Mucosa of rectum (tissue), 2 donors: ENCODE measurements at regions not wholly inside any gene's neighbourhood (a gene's known extent, or its start where the extent isn't known, plus 50 kb on each side); places are given as distances from the start of the nearest gene placed in this dataset.
"Not testable (repeated sequence)": the region's sequence is repeated elsewhere in the genome, so short reads cannot be mapped to it uniquely, and the experiment has no call there.

Experiments
- H3K27ac ChIP-seq, 2 donors: one replicate each; pipeline ENCODE4 v1.7.0; 2013; ENCODE audit warnings: inconsistent platforms in 2 of 2, low read depth in 2 of 2, low read length in 2 of 2
- H3K27me3 ChIP-seq, 2 donors: one replicate each; pipeline ENCODE4 v1.7.0; 2013; ENCODE audit warnings: low read length in 2 of 2; ENCODE audit not compliant: control insufficient read depth in 2 of 2, insufficient read depth in 2 of 2
- H3K36me3 ChIP-seq, 2 donors: one replicate each; pipeline ENCODE4 v1.7.0; 2013; ENCODE audit warnings: low read length in 2 of 2; ENCODE audit not compliant: control insufficient read depth in 2 of 2, insufficient read depth in 2 of 2
- H3K4me1 ChIP-seq, 2 donors: one replicate each; pipeline ENCODE4 v1.7.0; 2013; ENCODE audit warnings: low read length in 2 of 2, mild to moderate bottlenecking in 1 of 2; ENCODE audit not compliant: control insufficient read depth in 2 of 2, insufficient read depth in 2 of 2
- H3K4me3 ChIP-seq, 2 donors: one replicate each; pipeline ENCODE4 v1.7.0; 2013; ENCODE audit warnings: low read length in 2 of 2
- H3K9ac ChIP-seq, 2 donors: one replicate each; pipeline ENCODE4 v1.7.0; 2013; ENCODE audit warnings: low read length in 2 of 2, low read depth in 1 of 2, mild to moderate bottlenecking in 1 of 2
- H3K9me3 ChIP-seq, 2 donors: one replicate each; pipeline ENCODE4 v1.7.0; 2013; ENCODE audit warnings: low read length in 2 of 2; ENCODE audit not compliant: control insufficient read depth in 2 of 2
- donor health status: healthy.
- donor health status: Normal muscosa, but diverticular disease.

DNA sequence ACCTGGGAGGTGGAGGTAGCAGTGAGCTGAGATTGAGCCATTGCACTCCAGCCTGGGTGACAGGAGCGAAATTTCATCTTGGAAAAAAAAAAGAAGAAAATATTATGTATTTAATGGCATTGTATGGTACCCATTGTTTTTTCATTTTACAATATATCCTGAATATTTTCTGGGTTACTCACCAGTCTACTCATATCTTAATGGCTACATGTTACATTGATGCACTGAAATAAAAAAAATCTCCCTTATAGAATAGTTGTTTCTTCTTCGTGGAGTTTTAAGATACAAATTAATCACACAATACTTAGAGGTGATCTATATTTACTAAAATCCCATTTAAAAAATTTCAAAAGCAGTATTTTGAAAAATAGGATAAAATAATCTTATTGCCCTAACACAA, 66.3 kb upstream of the XPO1 start:
- Histone ChIP-seq H3K27ac (no peak overlapping the region), H3K4me1 (no peaks in the 10 kb centered on the region), H3K36me3 (no peaks in the 10 kb centered on the region), H3K9me3 (no peaks in the 10 kb centered on the region), H3K27me3 (no peaks in the 10 kb centered on the region), H3K4me3 (no peak overlapping the region), H3K9ac (no peak overlapping the region)

DNA sequence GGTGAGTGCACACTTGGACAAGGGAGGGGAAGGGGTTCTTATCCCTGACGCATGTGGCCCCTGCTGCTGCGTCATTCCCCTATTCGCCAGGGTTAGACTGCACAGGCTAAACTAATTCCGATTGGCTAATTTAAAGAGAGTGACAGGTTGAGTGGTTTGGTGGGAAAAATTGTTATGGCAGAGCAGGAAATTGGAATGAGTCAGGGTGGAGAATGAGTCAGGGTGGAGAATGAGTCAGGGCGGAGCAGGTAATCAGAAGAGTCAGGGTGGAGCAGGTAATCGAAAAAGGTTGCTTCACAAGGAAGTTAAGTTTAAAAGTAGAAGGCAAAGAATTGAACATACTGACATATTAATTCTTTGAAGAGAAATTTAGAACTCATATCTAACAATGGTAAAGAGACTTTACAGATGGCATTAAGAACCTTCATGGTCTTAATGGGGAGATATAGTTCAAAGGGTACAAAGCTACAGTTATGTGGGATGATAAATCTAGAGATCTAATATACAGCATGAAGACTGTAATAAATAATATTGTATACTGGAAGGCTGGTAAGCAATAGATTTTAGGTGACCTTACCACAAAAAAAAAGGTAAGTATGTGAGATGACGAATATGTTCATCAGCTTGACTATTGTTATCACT, 60.5 kb upstream of the XPO1 start:
- H3K27me3 ChIP-seq, H3K4me3 ChIP-seq, H3K9me3 ChIP-seq, H3K4me1 ChIP-seq, H3K27ac ChIP-seq, H3K9ac ChIP-seq, H3K36me3 ChIP-seq: not testable (repeated sequence)

DNA sequence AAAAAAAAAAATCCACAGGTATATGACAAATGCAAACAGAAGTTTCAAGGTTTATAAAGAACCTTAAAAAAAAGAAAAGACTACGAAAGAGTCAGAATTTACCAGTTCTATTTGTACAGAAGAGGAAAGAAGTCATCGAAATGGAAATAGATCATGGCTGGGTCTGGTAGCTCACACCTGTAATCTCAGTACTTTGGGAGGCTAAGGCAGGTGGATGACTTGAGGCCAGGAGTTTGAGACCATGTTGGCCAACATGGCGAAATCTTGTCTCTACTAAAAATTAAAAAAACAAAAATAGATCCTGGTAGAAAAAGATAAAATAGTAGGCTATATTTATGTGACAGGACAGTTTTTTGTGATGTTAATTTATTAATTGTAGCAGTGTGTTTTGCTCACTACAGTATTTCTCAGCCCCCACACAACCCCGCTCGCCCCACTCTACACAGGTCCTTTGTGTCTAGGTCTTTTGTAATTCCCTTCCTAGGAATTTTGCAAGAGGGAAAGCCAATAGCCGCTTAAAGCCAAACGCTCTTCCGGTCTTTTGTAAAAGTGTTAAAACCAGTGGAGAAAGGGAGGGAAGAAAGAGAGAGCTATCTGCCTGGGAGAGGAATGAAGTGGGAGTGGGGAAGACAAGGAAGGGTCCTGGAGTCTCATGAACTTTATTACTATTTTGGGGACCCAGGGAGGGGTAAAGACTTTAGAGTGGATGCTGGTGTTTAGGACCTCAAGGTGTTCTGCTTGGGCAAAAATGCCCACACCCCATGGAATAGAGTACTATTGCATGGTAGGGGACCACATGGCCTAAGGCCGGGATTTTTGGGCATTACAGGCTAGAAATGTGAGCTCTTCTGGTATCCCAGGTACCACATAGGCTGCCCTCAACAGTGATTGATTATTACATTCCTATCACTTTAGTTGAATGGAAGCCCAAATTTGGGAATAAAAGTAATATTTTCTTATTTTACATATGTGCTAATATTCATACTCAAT, 59.4 kb upstream of the XPO1 start:
- Histone ChIP-seq H3K4me3 (no peak overlapping the region), H3K36me3 (no peaks in the 10 kb centered on the region), H3K4me1 (no peaks in the 10 kb centered on the region), H3K27me3 (no peaks in the 10 kb centered on the region), H3K27ac (no peak overlapping the region), H3K9ac (no peak overlapping the region), H3K9me3 (no peaks in the 10 kb centered on the region)

DNA sequence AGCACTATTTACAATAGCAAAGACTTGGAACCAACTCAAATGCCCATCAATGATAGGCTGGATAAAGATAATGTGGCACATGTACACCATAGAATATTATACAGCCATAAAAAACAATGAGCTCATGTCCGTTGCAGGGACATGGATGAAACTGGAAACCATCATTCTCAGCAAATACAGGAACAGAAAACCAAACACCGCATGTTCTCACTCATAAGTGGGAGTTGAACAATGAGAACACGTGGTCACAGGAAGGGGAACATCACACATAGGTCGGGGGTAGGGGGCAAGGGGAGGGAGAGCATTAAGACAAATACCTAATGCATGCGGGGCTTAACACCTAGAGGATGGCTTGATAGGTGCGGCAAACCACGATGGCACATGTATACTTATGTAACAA, 56.0 kb upstream of the XPO1 start:
- not testable (repeated sequence) for H3K4me3 ChIP-seq, H3K27me3 ChIP-seq, H3K36me3 ChIP-seq, H3K4me1 ChIP-seq, H3K27ac ChIP-seq, H3K9me3 ChIP-seq, H3K9ac ChIP-seq

DNA sequence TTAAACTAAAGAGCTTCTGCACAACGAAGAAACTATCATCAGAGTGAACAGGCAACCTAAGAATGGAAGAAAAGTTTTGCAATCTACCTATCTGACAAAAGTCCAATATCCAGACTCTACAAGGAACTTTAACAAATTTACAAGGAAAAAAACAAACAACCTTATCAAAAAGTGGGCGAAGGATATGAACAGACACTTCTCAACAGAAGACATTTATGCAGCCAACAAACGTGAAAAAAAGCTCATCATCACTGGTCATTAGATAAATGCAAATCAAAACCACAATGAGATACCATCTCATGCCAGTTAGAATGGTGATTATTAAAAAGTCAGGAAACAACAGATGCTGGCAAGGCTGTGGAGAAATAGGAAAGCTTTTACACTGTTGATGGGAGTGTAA, 55.5 kb upstream of the XPO1 start:
- not testable (repeated sequence) for H3K36me3 ChIP-seq, H3K4me3 ChIP-seq, H3K9me3 ChIP-seq, H3K27me3 ChIP-seq, H3K9ac ChIP-seq, H3K4me1 ChIP-seq, H3K27ac ChIP-seq

DNA sequence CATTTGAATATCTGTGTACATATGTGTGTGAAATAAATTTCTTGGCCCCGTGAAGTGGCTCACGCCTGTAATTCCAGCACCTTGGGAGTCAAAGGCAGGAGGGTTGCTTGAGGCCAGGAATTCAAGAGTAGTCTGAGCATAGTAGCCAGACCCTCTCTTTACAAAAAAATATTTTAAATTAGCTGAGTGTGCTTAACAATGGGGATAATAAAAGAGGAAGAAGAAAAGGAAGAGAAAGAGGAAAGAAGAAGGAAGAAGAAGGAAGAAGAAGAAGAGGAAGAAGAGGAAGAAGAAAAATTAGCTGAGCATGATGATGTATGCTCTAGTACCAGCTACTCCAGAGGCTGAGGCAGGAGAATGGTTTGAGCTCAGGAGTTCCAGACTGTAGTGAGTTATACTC, 52.1 kb upstream of the XPO1 start:
- H3K4me1 ChIP-seq = no peaks in the 10 kb centered on the region
- no peaks in the 10 kb centered on the region for H3K36me3 ChIP-seq
- no peaks in the 10 kb centered on the region for H3K27me3 ChIP-seq
- no peak overlapping the region for H3K4me3 ChIP-seq
- H3K9me3 ChIP-seq = no peaks in the 10 kb centered on the region
- no peak overlapping the region for H3K27ac ChIP-seq
- H3K9ac ChIP-seq = no peak overlapping the region

DNA sequence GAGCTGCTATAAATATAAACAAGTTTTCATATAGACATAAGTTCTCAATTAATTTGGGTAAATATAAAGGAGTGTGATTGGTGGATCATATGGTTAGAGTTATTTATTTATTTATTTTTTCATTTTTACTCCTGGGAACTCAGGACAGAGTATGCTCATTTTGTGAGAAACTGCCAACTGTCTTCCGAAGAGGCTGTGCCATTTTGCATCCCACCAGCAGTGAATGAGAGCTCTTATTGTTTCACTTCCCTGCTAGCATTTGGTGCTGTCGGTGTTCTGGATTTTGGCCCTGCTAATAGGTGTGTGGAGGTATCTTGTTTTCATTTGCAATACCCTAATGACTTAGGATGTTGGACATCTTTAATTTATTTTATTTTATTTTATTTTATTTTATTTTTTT, 50.4 kb upstream of the XPO1 start:
- Histone ChIP-seq H3K9ac (no peak overlapping the region), H3K9me3 (no peaks in the 10 kb centered on the region), H3K27me3 (no peaks in the 10 kb centered on the region), H3K4me3 (no peak overlapping the region), H3K4me1 (no peaks in the 10 kb centered on the region), H3K36me3 (no peaks in the 10 kb centered on the region), H3K27ac (no peak overlapping the region)
